ENCODE measurements at regions not wholly inside any gene's neighbourhood (a gene's known extent, or its start where the extent isn't known, plus 50 kb on each side); places are given as distances from the start of the nearest gene placed in this dataset.

GRCh38 chr6:21438986-21439352, 154.6 kb upstream of the SOX4 start:
- TF ChIP-seq, protein P1, sequence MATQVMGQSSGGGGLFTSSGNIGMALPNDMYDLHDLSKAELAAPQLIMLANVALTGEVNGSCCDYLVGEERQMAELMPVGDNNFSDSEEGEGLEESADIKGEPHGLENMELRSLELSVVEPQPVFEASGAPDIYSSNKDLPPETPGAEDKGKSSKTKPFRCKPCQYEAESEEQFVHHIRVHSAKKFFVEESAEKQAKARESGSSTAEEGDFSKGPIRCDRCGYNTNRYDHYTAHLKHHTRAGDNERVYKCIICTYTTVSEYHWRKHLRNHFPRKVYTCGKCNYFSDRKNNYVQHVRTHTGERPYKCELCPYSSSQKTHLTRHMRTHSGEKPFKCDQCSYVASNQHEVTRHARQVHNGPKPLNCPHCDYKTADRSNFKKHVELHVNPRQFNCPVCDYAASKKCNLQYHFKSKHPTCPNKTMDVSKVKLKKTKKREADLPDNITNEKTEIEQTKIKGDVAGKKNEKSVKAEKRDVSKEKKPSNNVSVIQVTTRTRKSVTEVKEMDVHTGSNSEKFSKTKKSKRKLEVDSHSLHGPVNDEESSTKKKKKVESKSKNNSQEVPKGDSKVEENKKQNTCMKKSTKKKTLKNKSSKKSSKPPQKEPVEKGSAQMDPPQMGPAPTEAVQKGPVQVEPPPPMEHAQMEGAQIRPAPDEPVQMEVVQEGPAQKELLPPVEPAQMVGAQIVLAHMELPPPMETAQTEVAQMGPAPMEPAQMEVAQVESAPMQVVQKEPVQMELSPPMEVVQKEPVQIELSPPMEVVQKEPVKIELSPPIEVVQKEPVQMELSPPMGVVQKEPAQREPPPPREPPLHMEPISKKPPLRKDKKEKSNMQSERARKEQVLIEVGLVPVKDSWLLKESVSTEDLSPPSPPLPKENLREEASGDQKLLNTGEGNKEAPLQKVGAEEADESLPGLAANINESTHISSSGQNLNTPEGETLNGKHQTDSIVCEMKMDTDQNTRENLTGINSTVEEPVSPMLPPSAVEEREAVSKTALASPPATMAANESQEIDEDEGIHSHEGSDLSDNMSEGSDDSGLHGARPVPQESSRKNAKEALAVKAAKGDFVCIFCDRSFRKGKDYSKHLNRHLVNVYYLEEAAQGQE (IDR thresholded peaks at IDR 0.05; ENCODE audit: borderline replicate concordance), result no peak
- TF ChIP-seq MXI1 (conservative IDR thresholded peaks at IDR 0.05; ENCODE audit: poor library complexity, severe bottlenecking), result no peak

DNA sequence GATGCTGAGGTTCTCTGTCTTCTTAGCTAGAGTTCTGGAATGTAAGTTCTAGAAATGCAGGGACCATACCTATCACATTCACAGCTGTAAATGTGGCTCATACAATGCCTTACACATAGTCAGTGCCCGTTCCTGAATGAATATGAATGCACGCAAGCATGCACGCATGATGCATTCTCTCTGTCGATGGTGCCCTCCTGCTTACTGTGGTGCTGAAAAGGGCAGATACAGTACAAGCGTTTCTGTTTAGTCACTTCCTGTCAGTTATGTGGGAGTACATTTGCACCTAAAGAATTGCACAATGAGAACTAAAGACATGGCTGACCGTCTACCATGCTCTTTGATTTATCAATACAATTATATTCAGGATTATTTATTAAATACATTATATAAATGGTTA, 152.2 kb upstream of the SOX4 start:
- H3K4me3 ChIP-seq (ENCODE audit: low read length), result no peak overlapping the region
- no peaks in the 10 kb centered on the region for H3K79me2 ChIP-seq (replicated peaks; ENCODE audit: insufficient read depth, low read length)
- no peaks in the 10 kb centered on the region for H3K9me2 ChIP-seq (ENCODE audit: insufficient read depth, low read length)
- H3K9ac ChIP-seq (ENCODE audit: low read length), result no peak overlapping the region
- no peak overlapping the region for H2AFZ ChIP-seq (ENCODE audit: low read depth, low read length)
- H4K20me1 ChIP-seq (ENCODE audit: insufficient read depth), result no peaks in the 10 kb centered on the region
- no peak overlapping the region for H3K27ac ChIP-seq (ENCODE audit: low read length)
- no peaks in the 10 kb centered on the region for H3K27me3 ChIP-seq (ENCODE audit: insufficient read depth, low read depth, low read length)
- H3K9me3 ChIP-seq (ENCODE audit: low read length), result no peaks in the 10 kb centered on the region
- TF ChIP-seq SMC3 (conservative IDR thresholded peaks at IDR 0.05; ENCODE audit: poor library complexity) (no peak), RAD21 (conservative IDR thresholded peaks at IDR 0.05) (no peak), EZH2 (IDR thresholded peaks at IDR 0.05; ENCODE audit: borderline replicate concordance, insufficient read depth, low read length, poor library complexity, severe bottlenecking) (no peak), TAF1 (IDR thresholded peaks at IDR 0.05; ENCODE audit: low read depth) (no peak), MXI1 (conservative IDR thresholded peaks at IDR 0.05; ENCODE audit: poor library complexity, severe bottlenecking) (no peak), POLR2AphosphoS5 (IDR thresholded peaks at IDR 0.05) (no peak), EP300 (conservative IDR thresholded peaks at IDR 0.05; ENCODE audit: poor library complexity, severe bottlenecking) (no peak)
- TF ChIP-seq, protein P1 (IDR thresholded peaks at IDR 0.05; ENCODE audit: borderline replicate concordance), result no peak
- TF ChIP-seq, protein P2, sequence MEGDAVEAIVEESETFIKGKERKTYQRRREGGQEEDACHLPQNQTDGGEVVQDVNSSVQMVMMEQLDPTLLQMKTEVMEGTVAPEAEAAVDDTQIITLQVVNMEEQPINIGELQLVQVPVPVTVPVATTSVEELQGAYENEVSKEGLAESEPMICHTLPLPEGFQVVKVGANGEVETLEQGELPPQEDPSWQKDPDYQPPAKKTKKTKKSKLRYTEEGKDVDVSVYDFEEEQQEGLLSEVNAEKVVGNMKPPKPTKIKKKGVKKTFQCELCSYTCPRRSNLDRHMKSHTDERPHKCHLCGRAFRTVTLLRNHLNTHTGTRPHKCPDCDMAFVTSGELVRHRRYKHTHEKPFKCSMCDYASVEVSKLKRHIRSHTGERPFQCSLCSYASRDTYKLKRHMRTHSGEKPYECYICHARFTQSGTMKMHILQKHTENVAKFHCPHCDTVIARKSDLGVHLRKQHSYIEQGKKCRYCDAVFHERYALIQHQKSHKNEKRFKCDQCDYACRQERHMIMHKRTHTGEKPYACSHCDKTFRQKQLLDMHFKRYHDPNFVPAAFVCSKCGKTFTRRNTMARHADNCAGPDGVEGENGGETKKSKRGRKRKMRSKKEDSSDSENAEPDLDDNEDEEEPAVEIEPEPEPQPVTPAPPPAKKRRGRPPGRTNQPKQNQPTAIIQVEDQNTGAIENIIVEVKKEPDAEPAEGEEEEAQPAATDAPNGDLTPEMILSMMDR (IDR thresholded peaks at IDR 0.05; ENCODE audit: poor library complexity, severe bottlenecking), result no peak
- H3F3A ChIP-seq (ENCODE audit: insufficient read depth, low read length, poor library complexity, severe bottlenecking), result no peaks in the 10 kb centered on the region
- H3K4me2 ChIP-seq (ENCODE audit: low read length), result no peak overlapping the region
- H3K36me3 ChIP-seq (ENCODE audit: insufficient read depth, low read length), result no peaks in the 10 kb centered on the region

More at GRCh38 chr6:21438986-21439352, 154.6 kb upstream of the SOX4 start:
- H3K79me2 ChIP-seq (replicated peaks; ENCODE audit: insufficient read depth, low read length), result no peaks in the 10 kb centered on the region
- no peaks in the 10 kb centered on the region for H3K27me3 ChIP-seq (ENCODE audit: insufficient read depth, low read depth, low read length)
- H3K9ac ChIP-seq (ENCODE audit: low read length), result no peak overlapping the region
- H2AFZ ChIP-seq (ENCODE audit: low read depth, low read length), result no peak overlapping the region
- no peaks in the 10 kb centered on the region for H3K36me3 ChIP-seq (ENCODE audit: insufficient read depth, low read length)
- H3K4me3 ChIP-seq (ENCODE audit: low read length), result no peak overlapping the region
- no peaks in the 10 kb centered on the region for H3K9me2 ChIP-seq (ENCODE audit: insufficient read depth, low read length)
- H3F3A ChIP-seq (ENCODE audit: insufficient read depth, low read length, poor library complexity, severe bottlenecking), result no peaks in the 10 kb centered on the region
- no peaks in the 10 kb centered on the region for H4K20me1 ChIP-seq (ENCODE audit: insufficient read depth)
- H3K27ac ChIP-seq (ENCODE audit: low read length), result no peak overlapping the region
- H3K4me2 ChIP-seq (ENCODE audit: low read length), result no peak overlapping the region
- no peaks in the 10 kb centered on the region for H3K9me3 ChIP-seq (ENCODE audit: low read length)
